ENCODE measurements at regions not wholly inside any gene's neighbourhood (a gene's known extent, or its start where the extent isn't known, plus 50 kb on each side); places are given as distances from the start of the nearest gene placed in this dataset.
"Not testable (repeated sequence)": the region's sequence is repeated elsewhere in the genome, so short reads cannot be mapped to it uniquely, and the experiment has no call there.

DNA sequence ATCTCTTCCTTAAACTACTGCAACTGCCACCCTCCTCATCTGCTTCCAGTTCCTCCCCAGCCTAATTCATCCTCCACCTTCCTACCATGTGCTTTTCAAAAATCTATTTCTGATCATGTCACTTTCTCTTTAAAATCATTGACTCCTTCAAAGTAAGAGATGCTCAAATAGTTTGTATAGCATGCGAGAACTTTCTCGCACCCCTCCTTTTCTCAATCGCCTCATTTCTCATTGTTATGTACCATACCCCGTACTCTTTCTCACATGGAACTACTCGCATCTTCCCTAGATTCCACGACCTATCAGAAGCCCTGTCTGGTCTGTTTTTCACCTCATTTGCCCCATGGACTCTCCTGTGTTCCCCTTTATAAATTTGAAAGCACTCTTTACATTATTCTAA, 238.2 kb downstream of the NRIP1 start:
- H3K4me3 Mint-ChIP-seq: no peak overlapping the region
- no peaks in the 10 kb centered on the region for H3K36me3 Mint-ChIP-seq (ENCODE audit: low read depth)
- DNase-seq (ENCODE audit: low read depth, low spot score): no peak
- TF ChIP-seq, protein P1, sequence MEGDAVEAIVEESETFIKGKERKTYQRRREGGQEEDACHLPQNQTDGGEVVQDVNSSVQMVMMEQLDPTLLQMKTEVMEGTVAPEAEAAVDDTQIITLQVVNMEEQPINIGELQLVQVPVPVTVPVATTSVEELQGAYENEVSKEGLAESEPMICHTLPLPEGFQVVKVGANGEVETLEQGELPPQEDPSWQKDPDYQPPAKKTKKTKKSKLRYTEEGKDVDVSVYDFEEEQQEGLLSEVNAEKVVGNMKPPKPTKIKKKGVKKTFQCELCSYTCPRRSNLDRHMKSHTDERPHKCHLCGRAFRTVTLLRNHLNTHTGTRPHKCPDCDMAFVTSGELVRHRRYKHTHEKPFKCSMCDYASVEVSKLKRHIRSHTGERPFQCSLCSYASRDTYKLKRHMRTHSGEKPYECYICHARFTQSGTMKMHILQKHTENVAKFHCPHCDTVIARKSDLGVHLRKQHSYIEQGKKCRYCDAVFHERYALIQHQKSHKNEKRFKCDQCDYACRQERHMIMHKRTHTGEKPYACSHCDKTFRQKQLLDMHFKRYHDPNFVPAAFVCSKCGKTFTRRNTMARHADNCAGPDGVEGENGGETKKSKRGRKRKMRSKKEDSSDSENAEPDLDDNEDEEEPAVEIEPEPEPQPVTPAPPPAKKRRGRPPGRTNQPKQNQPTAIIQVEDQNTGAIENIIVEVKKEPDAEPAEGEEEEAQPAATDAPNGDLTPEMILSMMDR (conservative IDR thresholded peaks at IDR 0.05): no peak
- H3K27me3 Mint-ChIP-seq (ENCODE audit: low read depth): no peaks in the 10 kb centered on the region
- no peaks in the 10 kb centered on the region for H3K9me3 Mint-ChIP-seq
- no peaks in the 10 kb centered on the region for H3K4me1 Mint-ChIP-seq
- H3K27ac Mint-ChIP-seq (ENCODE audit: unreplicated experiment): no peak overlapping the region

DNA sequence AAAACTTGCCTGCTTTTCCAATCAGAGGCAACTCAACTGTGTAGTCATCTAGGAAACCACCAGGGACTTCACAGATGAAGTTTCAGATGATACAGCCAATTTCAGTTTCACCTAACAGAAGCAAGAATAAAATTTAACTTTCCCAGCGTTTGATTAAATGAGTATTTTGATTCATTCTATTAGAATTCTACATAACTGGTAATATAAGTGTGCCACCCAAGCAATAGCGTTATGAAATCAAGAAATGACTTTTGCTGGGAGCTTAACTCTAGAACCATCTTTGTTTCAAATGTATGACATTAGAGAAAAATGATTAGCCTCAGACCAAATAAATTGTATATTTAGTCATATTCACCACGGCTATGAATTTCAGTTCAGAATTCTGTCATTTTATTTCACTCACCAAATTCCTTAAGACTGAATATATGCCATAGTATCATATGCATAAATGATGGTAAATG, 239.3 kb downstream of the NRIP1 start:
- H3K4me3 Mint-ChIP-seq: no peak overlapping the region

DNA sequence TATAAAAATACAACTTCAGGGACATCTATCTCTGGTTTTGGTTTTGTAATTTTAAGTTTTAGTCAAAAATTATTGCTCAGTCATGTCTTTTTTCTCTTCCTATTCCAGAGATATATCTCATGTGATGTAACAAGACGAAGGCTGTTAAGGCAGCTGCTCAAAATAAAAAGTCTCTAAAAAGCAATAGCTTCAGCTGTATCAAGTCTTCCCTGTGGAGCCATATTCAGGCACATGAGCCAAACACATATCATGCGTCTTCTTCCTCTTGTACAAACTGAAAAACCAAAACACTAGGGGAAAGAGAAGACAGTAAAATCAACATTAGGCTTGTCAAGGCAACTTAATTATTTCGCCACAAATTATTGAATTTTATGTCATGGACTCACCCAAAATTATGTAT, 240.7 kb downstream of the NRIP1 start:
- TF ChIP-seq, protein P1 (conservative IDR thresholded peaks at IDR 0.05): no peak
- no peak for DNase-seq (ENCODE audit: low read depth, low spot score)
- H3K27ac Mint-ChIP-seq (ENCODE audit: unreplicated experiment): no peak overlapping the region
- H3K9me3 Mint-ChIP-seq: no peaks in the 10 kb centered on the region
- H3K27me3 Mint-ChIP-seq (ENCODE audit: low read depth): no peaks in the 10 kb centered on the region
- H3K4me3 Mint-ChIP-seq: no peak overlapping the region
- no peaks in the 10 kb centered on the region for H3K36me3 Mint-ChIP-seq (ENCODE audit: low read depth)
- no peaks in the 10 kb centered on the region for H3K4me1 Mint-ChIP-seq

More for the DNA sequence above, 239.3 kb downstream of the NRIP1 start:
- no peak for DNase-seq (ENCODE audit: low read depth, low spot score)
- TF ChIP-seq, protein P1 (conservative IDR thresholded peaks at IDR 0.05): no peak
- H3K27me3 Mint-ChIP-seq (ENCODE audit: low read depth): no peaks in the 10 kb centered on the region
- no peaks in the 10 kb centered on the region for H3K4me1 Mint-ChIP-seq
- H3K27ac Mint-ChIP-seq (ENCODE audit: unreplicated experiment): no peak overlapping the region
- H3K9me3 Mint-ChIP-seq: no peaks in the 10 kb centered on the region
- no peaks in the 10 kb centered on the region for H3K36me3 Mint-ChIP-seq (ENCODE audit: low read depth)

DNA sequence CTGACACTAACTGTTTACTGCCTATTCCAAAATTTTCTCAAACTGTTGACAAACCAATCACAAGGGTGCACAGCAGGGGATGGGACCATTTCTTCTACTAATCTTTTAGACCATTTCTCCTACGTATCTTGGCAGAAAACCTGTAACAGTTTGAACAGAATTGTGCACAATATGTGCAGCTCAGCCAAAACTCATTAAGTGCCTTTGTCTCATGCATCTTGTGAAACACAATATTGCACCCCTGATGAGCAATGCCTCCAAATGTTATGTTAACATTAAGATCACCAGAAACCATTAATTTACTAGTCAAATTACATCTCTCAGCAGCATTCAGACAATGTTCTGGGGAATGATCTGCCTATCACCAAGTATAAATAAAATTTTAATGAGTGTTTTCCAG, 247.5 kb downstream of the NRIP1 start:
- Mint-ChIP-seq H3K36me3 (ENCODE audit: low read depth) (no peaks in the 10 kb centered on the region), H3K4me3 (no peak overlapping the region), H3K27ac (ENCODE audit: unreplicated experiment) (no peak overlapping the region), H3K4me1 (no peaks in the 10 kb centered on the region), H3K27me3 (ENCODE audit: low read depth) (no peaks in the 10 kb centered on the region), H3K9me3 (peaks cover 3% of the 10 kb centered on the region)
- TF ChIP-seq, protein P1 (conservative IDR thresholded peaks at IDR 0.05): no peak
- no peak for DNase-seq (ENCODE audit: low read depth, low spot score)

DNA sequence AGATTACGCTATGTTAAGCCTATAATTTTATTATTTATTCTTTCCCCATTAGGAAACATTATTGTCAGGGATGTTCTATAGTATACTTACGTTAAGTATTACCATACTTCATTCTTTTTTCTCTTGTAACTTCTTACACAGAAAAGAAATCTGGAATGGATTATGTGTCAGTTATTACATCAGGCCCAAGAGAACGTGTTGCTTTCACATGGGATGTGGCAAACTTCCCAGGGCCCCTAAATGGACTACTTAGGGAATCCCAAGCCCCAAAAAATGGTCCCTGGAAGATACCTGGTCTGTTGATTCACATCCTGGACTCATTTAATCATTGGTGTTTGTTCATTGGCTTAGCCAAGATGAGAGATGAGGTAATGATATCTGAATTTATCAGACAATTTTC, 249.8 kb downstream of the NRIP1 start:
- no peaks in the 10 kb centered on the region for H3K27me3 Mint-ChIP-seq (ENCODE audit: low read depth)
- peaks cover 5% of the 10 kb centered on the region for H3K36me3 Mint-ChIP-seq (ENCODE audit: low read depth)
- TF ChIP-seq, protein P1 (conservative IDR thresholded peaks at IDR 0.05): no peak
- DNase-seq (ENCODE audit: low read depth, low spot score): no peak
- peaks cover 12% of the 10 kb centered on the region for H3K9me3 Mint-ChIP-seq
- H3K4me3 Mint-ChIP-seq: no peak overlapping the region
- H3K27ac Mint-ChIP-seq (ENCODE audit: unreplicated experiment): no peak overlapping the region
- no peaks in the 10 kb centered on the region for H3K4me1 Mint-ChIP-seq

DNA sequence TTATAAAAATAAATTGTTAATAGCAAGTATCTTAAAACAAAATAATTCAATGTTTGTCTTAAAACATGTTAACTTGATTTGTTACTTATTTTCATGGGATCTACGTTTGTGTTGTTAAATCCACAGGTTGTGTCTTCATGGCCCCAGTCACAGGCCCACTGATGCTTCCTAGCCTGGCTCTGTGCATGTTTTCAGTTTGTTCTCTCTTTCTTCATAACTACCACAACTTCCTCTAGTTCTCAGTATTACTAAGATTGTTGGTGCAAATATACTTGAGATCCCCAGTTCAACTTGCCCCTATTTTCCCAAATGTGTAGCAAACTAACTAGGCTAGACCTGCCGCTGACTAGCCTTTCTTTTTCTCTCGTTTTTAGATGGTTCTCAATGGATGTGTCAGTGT, 250.5 kb downstream of the NRIP1 start:
- no peak for DNase-seq (ENCODE audit: low read depth, low spot score)
- Mint-ChIP-seq H3K27ac (ENCODE audit: unreplicated experiment) (no peak overlapping the region), H3K36me3 (ENCODE audit: low read depth) (peaks cover 5% of the 10 kb centered on the region), H3K4me1 (no peaks in the 10 kb centered on the region), H3K9me3 (peaks cover 12% of the 10 kb centered on the region), H3K27me3 (ENCODE audit: low read depth) (no peaks in the 10 kb centered on the region), H3K4me3 (no peak overlapping the region)
- TF ChIP-seq, protein P1 (conservative IDR thresholded peaks at IDR 0.05): no peak

DNA sequence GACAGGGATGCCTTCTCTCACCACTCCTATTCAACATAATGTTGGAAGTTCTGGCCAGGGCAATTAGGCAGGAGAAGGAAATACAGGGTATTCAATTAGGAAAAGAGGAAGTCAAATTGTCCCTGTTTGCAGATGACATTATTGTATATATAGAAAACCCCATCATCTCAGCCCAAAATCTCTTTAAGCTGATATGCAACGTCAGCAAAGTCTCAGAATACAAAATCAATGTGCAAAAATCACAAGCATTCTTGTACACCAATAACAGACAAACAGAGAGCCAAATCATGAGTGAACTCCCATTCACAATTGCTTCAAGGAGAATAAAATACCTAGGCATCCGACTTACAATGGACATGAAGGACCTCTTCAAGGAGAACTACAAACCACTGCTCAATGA, 258.1 kb upstream of the SAMSN1 start:
- not testable (repeated sequence) for H3K27ac Mint-ChIP-seq (ENCODE audit: unreplicated experiment); DNase-seq (ENCODE audit: low read depth, low spot score); H3K36me3 Mint-ChIP-seq (ENCODE audit: low read depth); H3K27me3 Mint-ChIP-seq (ENCODE audit: low read depth); H3K4me1 Mint-ChIP-seq; H3K9me3 Mint-ChIP-seq; H3K4me3 Mint-ChIP-seq
